Natural killer cell (primary cell): ENCODE measurements at regions not wholly inside any gene's neighbourhood (a gene's known extent, or its start where the extent isn't known, plus 50 kb on each side); places are given as distances from the start of the nearest gene placed in this dataset.

Experiments used
- ATAC-seq, 3 donors: fragments of 150-1000 bp in 2 of 3; fragments of 200-7000 bp in 1 of 3; cut with Tn5 transposase; 1 replicate in 1 of 3; 2 replicates in 2 of 3; pipeline ENCODE4 v1.10.0; 2021; ENCODE audit warnings: mild to moderate bottlenecking in 2 of 3, moderate library complexity in 2 of 3
- DNase-seq, 2 donors: peaks; one replicate each; pipeline versions ENCODE4 v3.0.0 to v3.0.0-alpha.2; 2013 to 2021; ENCODE audit warnings: mixed read lengths in 1 of 2
- H3K27ac ChIP-seq: one replicate; pipeline ENCODE4 v1.5.1; 2013; ENCODE audit warnings: mild to moderate bottlenecking, low read length
- H3K27me3 ChIP-seq: one replicate; pipeline ENCODE4 v1.6.1; 2013; ENCODE audit warnings: low read length; ENCODE audit not compliant: control insufficient read depth, insufficient read depth
- H3K36me3 ChIP-seq: one replicate; pipeline ENCODE4 v1.6.1; 2013; ENCODE audit warnings: low read length; ENCODE audit not compliant: control insufficient read depth, insufficient read depth
- H3K4me1 ChIP-seq: one replicate; pipeline ENCODE4 v1.6.1; 2013; ENCODE audit warnings: low read length; ENCODE audit not compliant: control insufficient read depth, insufficient read depth
- H3K4me3 ChIP-seq: one replicate; pipeline ENCODE4 v1.5.1; 2013; ENCODE audit warnings: low read length
- H3K9me3 ChIP-seq: one replicate; pipeline ENCODE4 v1.6.1; 2013; ENCODE audit warnings: low read length; ENCODE audit not compliant: control insufficient read depth, insufficient read depth
- H3K27ac Mint-ChIP-seq, 2 donors: one replicate each; pipeline ENCODE4 v1.8.0; 2022; ENCODE audit warnings: mild to moderate bottlenecking in 2 of 2, mixed read lengths in 2 of 2, moderate library complexity in 1 of 2
- H3K27me3 Mint-ChIP-seq, 2 donors: one replicate each; pipeline ENCODE4 v1.8.0; 2022; ENCODE audit warnings: low read depth in 2 of 2, mixed read lengths in 2 of 2
- H3K36me3 Mint-ChIP-seq: one replicate; pipeline ENCODE4 v1.8.0; 2022; ENCODE audit warnings: mixed read lengths
- H3K4me1 Mint-ChIP-seq, 2 donors: one replicate each; pipeline ENCODE4 v1.8.0; 2022; ENCODE audit warnings: mixed read lengths in 2 of 2
- H3K4me3 Mint-ChIP-seq: one replicate; pipeline ENCODE4 v1.8.0; 2022; ENCODE audit warnings: mild to moderate bottlenecking, moderate library complexity, mixed read lengths
- H3K9me3 Mint-ChIP-seq, 2 donors: one replicate each; pipeline ENCODE4 v1.8.0; 2022; ENCODE audit warnings: mixed read lengths in 2 of 2
- CTCF ChIP-seq: fragments of 200-600 bp; IDR thresholded peaks from one replicate; pipeline ENCODE4 v1.8.0; 2022; ENCODE audit warnings: antibody characterized with exemption
- WGBS: methylation state at CpG from one replicate; pipeline ENCODE4 v1.1.7; 2013; ENCODE audit warnings: missing lambda C conversion rate; ENCODE audit not compliant: insufficient coverage; 5-methylcytosine and 5-hydroxymethylcytosine counted together
- intact Hi-C: fragments of 100-400 bp; cut with micrococcal nuclease; formaldehyde crosslinking; loops from one replicate; pipeline ENCODE4 v1.14.2; 2022

DNA sequence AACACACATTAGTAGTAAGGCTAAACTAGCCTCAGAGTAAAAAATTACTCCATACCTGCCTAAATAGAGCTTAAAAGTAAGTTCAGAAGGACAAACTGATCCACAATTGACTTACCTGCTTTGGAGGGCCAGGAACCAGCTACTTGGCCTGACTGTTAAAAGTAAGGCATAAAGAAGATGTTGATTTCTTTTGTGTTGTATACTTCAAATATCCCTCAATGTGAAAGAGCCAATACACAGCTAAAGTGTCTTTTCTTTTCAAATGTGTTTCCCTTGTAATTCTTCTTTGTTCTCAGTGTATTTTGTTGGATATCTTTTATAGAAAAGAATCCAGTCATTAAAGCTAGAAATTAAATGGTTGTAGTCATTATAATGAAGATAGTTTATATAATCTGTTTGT lies 171.1 kb downstream of the TANC2 start:
- Mint-ChIP-seq H3K27ac (no peak overlapping the region), H3K36me3 (no peaks in the 10 kb centered on the region), H3K9me3 (no peaks in the 10 kb centered on the region), H3K27me3 (no peaks in the 10 kb centered on the region), H3K4me3 (no peak overlapping the region), H3K4me1 (peaks cover 9 to 13% of the 10 kb centered on the region in 2 donors)
- DNase-seq: no peak
- Histone ChIP-seq H3K4me1 (no peaks in the 10 kb centered on the region), H3K9me3 (no peaks in the 10 kb centered on the region), H3K36me3 (no peaks in the 10 kb centered on the region), H3K27me3 (no peaks in the 10 kb centered on the region), H3K4me3 (no peak overlapping the region), H3K27ac (no peak overlapping the region)
- intact Hi-C loops: no loop called here
- ATAC-seq: no peak
- TF ChIP-seq CTCF: no peak

GRCh38 chr17:63138713-63139112 lies 172.7 kb downstream of the TANC2 start:
- no peak overlapping the region for H3K27ac ChIP-seq
- peaks cover 9 to 13% of the 10 kb centered on the region in 2 donors for H3K4me1 Mint-ChIP-seq
- DNase-seq: no peak

DNA sequence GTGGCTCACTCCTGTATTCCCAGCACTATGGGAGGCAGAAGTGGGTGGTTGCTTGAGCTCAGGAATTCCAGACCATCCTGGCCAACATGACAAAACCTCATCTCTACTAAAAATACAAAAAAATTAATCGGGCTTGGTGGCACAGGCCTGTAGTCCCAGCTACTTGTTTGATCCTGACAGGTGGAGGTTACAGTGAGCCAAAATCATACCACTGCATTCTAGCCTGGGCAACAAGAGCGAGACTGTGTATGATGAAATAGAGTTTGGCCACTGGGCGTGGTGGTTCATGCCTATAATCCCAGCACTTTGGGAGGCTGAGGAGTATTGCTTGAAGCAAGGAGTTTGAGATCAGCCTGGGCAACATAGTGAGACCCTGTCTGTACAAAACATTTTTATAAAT lies 173.3 kb downstream of the TANC2 start:
- no peaks in the 10 kb centered on the region for H3K27me3 Mint-ChIP-seq
- intact Hi-C loops: no loop called here
- Histone ChIP-seq H3K4me3 (no peak overlapping the region), H3K4me1 (no peaks in the 10 kb centered on the region), H3K27me3 (no peaks in the 10 kb centered on the region), H3K36me3 (no peaks in the 10 kb centered on the region), H3K27ac (no peak overlapping the region), H3K9me3 (no peaks in the 10 kb centered on the region)
- H3K4me3 Mint-ChIP-seq: no peak overlapping the region
- WGBS: 98% methylated on average over 3 of the region's 3 CpGs
- H3K36me3 Mint-ChIP-seq: no peaks in the 10 kb centered on the region
- TF ChIP-seq CTCF: no peak
- no peak overlapping the region for H3K27ac Mint-ChIP-seq
- peaks cover 9 to 13% of the 10 kb centered on the region in 2 donors for H3K4me1 Mint-ChIP-seq
- DNase-seq (no peak), ATAC-seq (no peak)
- no peaks in the 10 kb centered on the region for H3K9me3 Mint-ChIP-seq

More at GRCh38 chr17:63138713-63139112, 172.7 kb downstream of the TANC2 start:
- 69% methylated on average over 2 of the region's 3 CpGs for WGBS
- no peaks in the 10 kb centered on the region for H3K36me3 Mint-ChIP-seq
- H3K9me3 Mint-ChIP-seq: no peaks in the 10 kb centered on the region
- TF ChIP-seq CTCF: no peak
- H3K27ac Mint-ChIP-seq: no peak overlapping the region
- intact Hi-C loops: no loop called here
- no peak for ATAC-seq
- H3K4me1 ChIP-seq: no peaks in the 10 kb centered on the region
- no peaks in the 10 kb centered on the region for H3K36me3 ChIP-seq
- H3K4me3 Mint-ChIP-seq: no peak overlapping the region
- H3K27me3 ChIP-seq: no peaks in the 10 kb centered on the region
- no peak overlapping the region for H3K4me3 ChIP-seq
- no peaks in the 10 kb centered on the region for H3K27me3 Mint-ChIP-seq
- no peaks in the 10 kb centered on the region for H3K9me3 ChIP-seq

- H3K4me3 Mint-ChIP-seq: no peak overlapping the region
- 11% methylated on average over 1 of the region's 1 CpG for WGBS
- DNase-seq (peak in 1 of 2 donors; percentile 5), ATAC-seq (peak in 1 of 3 donors; percentile 41)
- Histone ChIP-seq H3K36me3 (no peaks in the 10 kb centered on the region), H3K27ac (no peak overlapping the region), H3K27me3 (no peaks in the 10 kb centered on the region), H3K9me3 (no peaks in the 10 kb centered on the region), H3K4me3 (no peak overlapping the region), H3K4me1 (no peaks in the 10 kb centered on the region)
- H3K4me1 Mint-ChIP-seq: peaks cover 9 to 13% of the 10 kb centered on the region in 2 donors
- no peaks in the 10 kb centered on the region for H3K36me3 Mint-ChIP-seq
- no peak for TF ChIP-seq CTCF
- H3K9me3 Mint-ChIP-seq: no peaks in the 10 kb centered on the region
- intact Hi-C loops: no loop called here
- H3K27me3 Mint-ChIP-seq: no peaks in the 10 kb centered on the region
- no peak overlapping the region for H3K27ac Mint-ChIP-seq
Measured at GRCh38 chr17:63140255-63140654, 174.2 kb downstream of the TANC2 start.
